Daoy (cell line): ENCODE measurements at regions not wholly inside any gene's neighbourhood (a gene's known extent, or its start where the extent isn't known, plus 50 kb on each side); places are given as distances from the start of the nearest gene placed in this dataset.
"Not testable (repeated sequence)": the region's sequence is repeated elsewhere in the genome, so short reads cannot be mapped to it uniquely, and the experiment has no call there.

Experiments used
- DNase-seq: peaks from one replicate; pipeline ENCODE4 v3.0.0-alpha.2; 2015; ENCODE audit warnings: low read depth

DNA sequence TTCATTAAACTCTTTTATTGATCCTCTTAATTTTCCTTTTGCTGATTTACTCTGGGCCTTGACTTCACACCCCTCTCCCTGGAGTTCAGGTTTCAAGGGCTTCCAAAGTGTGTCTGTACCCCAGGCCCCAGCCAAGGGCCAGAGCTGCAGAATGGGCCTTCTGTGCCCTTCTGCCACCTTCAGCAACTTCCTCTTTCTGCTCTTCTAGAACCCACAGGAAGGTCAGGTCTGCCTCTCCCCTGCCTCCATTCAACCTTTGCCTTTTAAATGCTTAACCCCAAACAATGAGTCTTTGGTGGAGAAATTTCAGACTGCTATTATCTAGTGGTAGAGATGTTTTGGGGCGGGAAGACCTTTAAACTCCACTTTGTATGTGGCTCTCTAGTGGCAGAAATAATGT lies 63.1 kb downstream of the TSN start:
- DNase-seq: no peak

DNA sequence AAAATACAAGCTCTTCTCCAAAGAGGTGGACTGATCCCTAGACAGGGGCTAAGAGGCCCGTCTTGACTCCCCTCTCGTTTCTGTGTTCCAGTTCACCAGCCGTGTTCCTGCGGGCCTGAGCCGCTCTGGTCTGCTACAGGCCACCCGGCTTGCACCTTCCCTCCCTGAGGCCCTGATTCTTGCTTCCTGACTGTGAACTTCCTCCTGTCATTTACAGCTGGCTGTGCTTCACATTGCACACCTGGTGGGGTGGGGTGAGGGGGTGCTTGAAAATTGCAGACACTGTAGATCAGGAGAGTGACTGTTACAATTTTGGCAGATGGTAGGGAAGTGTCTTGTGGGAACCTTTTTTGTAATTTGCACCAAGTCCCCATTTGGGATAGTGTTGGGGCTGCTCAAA lies 64.4 kb downstream of the TSN start:
- DNase-seq: no peak

DNA sequence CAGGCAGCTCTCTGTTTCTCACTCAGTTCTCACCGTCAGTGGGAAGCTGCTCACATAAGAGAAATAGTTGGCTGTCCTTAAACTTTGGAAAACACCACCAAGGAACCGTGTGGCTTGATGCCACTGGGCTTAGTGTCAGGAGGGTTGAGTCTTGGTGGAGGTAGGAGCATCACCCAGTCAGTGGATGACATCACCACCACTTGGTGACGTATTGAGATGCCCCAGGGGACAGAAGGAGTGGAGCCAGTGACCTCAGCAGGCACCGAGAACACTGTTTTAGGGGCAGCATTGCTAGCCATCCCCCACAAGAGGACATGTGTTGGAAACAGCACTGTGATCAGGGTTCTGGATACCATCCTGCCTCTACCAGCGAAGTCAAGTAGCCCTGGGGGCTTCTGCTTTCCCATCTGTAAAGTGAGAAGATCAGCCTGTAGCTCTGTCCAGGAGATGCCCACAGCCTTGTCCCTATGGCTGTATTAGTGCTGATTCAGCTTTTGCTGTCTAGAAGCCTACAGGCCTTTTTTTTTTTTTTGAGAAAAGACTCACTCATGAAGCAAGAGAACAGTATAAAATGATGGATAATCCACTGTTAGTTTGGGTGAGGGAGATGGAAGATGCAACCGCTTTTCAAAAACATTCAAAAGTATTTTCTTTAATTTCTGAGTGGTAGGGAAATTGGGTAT lies 66.2 kb downstream of the TSN start:
- no peak for DNase-seq

DNA sequence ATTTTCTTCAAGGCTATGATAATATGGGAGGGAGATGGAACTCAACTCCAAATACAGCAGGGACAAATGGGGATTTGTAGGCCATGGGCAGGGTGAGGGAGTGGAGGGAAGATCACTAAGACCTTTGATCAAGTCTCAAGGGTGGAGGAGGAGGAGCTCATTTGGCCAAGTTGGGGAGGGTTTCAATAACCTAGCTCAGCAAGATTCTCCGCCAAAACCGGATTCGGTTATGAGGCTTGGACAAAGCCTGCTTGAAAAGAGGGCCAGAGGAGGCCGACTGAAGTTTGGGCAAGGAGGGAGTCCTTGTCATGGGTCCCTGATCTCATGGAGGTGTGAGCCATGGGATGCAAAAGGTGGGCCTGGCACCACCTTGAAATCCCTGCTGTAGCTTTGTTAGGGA lies 68.8 kb downstream of the TSN start:
- no peak for DNase-seq

DNA sequence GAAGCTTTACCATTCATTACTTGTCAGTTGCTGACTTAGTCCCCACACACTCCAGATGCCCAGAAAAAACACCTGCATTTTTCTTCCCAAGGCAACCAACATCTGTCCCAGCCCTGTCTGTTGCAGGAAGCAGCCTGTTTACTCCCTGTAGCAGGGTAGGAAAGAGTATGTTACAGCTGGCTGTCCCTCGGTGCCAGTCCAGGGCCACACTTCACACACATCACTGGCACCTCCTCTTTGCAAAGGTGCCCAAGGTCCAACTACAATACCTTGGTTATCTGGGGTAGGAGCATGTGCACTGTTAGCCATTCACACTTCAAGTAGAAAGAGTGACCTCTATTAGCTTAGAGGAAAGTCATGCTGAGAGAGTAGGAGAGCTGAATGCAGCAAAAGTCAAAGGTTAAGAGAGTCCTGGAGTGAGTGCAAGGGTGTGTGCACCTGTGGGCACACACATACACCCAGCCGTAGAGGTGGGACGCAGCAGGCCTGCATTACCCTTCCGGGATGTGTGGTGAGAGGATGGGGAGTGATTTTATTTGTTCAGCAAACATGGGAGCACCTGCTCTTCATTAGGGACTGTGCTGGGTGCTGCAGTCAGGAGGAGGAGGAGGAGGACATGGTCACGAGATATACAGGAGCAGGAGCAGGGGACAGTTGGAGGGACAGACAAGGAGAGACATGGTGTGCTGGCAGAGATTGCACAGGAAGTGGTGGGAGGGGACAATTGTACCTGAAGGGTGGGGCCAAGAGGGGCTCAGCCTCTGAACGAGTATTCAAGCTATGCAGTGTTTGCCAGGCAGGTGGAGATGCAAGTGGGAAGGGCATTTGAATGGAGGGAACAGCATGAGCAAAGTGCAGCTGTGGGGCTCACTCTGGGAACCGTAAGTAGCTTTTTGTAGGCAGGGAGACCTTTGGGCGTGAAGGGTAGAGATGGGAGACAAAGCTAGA lies 69.8 kb downstream of the TSN start:
- DNase-seq: no peak

DNA sequence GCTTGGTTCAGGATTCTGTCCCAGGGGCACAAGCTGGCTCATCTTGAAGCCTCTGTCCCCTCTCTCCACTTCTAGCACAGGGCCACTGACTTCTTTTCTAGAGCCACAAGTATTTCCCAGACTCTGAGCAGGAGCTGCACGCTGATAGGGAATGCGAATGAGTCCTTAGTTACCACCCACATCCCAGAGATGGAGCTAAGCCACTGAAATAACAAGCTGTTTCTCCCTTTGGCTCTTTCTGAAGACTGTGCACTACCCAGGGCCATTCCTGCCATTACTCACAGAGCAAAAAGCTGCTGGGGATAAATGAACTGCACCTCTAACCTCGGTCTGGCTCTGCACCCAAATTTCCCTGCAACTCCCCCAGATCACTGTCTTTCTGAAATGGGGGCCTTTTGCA lies 70.6 kb downstream of the TSN start:
- no peak for DNase-seq

DNA sequence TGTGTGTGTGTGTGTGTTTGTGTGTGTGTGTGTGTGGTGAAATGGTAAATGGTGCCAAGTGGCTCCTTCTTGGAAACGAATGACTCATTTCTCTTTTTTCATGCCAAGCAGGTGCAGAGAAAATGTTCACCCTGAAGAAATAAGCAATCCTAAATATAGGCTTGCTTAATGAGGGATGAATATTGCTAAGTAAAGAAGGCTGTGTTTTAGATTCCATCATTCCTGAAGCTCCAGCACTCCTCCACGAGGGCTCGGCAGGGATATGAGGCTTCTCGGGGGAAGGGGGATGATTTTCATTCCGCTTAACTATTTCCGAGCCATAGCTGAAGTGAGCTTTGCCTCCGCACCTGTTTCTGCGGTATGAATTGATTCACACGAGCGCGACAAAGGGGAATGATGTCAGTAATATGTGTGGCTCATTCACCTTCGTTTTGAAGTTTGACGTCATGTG lies 72.9 kb downstream of the TSN start:
- DNase-seq: no peak

DNA sequence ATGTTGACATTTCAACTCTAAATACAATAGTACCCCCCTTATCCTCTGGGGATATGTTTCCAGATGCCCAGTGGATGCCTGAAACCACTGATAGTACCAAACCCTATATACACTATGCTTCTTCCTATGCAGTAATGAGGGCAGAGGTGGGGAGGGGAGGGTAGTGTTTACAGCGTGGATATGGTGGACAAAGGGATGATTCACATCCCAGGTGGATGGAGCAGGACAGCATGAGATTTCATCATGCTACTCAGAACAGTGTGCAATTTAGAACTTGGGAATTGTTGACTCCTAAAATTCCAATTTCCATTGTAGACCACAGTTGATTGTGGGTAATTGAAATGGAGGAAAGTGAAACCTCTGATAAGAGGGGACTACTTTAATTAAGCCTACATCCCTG lies 75.4 kb downstream of the TSN start:
- no peak for DNase-seq

DNA sequence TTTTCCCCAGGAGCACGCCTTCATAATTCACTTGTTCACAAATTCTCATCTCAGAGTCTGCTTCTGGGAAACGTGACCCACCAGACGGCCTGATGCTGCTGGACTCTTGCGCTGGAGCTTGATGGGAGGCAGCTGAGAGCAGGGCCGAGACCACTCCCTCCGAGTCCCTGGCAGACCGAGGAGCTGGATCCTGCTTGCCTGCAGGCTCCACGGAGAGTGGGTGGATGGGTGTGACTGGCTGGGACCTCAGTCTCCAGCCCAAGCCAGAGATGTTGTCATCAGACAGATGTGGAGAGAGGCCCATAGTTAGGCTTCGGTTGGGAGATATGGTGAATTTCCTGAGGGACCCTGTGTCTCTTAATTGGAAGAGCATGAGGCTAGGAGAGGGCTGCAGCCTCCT lies 76.4 kb downstream of the TSN start:
- DNase-seq: no peak

DNA sequence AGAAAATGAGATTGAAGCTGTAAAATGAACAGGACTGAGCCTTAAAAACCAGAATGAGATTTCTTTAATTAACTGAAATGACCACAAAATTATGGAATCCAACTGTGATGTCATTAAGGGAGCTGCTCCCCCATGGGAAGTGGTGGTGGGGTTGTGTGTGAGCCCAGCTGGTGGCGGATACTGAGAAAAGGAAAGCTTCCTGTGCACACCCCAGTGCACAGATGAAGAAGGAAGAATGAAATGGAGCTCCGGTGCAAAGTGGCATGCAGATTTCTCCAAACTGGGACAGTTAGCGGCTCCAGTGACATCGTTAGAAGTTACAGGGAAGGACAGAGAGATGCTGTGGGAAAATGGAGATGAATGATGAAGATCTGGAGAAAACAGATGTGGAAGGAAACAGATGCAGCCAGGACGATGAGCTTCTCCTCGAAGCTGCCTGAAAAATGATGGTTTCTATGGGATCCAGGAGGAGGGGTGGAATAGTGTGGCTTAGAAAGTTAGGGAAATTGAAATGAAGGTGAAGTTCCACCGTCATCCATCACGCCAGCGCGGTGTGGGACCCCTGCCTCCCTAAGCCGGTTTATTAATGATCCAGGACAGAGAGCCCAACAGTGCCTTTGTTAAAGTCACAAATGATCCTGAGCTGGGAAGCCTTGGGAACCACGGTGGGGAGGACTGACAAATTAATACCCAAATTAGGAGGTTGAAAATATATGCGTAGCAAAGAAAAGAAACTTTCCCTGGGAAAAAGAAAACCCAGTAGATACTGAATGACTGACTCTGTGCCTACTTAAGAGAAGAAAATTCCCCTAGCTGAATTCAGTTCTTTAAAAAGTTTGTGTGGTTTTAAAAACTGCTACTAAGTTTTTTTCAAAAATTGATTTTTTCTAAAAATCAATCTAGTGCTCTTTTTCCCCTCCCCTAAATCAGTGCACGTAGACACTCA lies 77.2 kb downstream of the TSN start:
- no peak for DNase-seq

DNA sequence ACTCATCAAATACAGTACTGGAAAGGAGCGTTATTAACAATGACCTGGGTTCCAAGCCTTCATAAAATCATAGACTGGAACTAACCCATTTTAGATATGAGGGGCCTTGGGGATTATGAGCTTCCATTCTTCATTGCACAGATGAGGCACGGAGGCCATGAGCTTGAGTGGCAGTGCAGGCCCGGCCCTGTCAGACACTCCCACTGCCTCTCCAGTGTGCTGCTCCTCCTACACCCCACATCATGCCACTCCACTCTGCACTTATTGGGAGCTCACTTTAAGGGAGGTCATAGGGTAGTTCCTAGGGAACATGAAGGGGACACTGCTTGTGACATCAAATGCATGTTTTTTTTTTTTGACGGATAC lies 77.9 kb downstream of the TSN start:
- no peak for DNase-seq

DNA sequence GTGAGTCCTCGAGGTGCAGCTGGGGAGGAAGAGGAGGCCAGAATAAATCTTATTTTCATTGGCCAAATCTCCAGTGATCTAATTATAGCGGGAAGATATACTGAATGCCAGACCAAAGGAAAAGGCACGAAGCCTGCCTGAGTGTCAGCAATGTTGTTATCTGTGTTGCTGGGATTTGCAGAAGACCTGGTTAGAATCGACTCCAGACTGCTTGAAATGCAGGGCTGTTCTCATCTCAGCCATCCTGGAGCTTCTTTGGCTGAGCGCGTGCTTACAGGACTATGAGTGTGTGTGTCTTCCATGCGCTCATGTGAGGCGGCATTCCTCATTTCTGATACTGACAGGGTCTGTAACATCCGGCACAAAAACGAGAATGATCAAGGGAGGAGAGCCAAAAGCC lies 81.2 kb downstream of the TSN start:
- no peak for DNase-seq

DNA sequence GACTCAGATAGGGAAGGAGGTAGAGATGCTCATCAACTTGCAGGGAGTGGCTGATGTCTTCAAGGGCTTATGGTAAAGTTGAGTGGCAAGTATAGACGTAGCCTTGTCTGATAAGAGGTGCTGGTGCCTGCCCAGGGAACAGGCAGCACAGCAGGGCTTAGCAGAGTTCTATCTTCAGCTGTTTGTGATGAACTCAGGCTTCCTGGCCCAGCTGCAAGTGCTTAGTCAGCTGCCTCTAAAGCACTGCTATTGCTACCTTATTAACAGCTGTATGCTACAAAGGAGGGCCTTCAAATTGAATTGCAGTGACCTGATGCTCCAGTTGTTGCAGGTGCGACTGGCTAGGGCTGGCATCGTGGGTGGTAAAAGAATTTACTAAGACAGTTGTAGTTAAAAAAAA lies 82.1 kb downstream of the TSN start:
- DNase-seq: no peak

DNA sequence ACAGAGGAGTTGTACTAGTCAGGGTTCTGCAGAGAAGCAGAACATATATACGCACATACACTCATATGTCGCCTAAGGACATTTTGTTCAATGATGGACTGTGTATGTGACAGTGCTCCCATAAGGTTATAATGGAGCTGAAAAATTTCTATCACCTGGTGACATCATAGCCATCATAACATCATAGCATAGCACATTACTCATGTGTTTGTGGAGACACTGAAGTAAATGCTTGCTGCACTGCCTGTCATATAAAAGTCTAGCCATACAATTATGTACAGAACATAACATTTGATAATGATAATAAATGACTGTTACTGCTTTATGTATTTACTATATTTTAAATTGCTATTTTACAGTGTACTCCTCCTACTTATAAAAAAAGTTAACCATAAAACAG lies 83.1 kb downstream of the TSN start:
- DNase-seq: no peak

DNA sequence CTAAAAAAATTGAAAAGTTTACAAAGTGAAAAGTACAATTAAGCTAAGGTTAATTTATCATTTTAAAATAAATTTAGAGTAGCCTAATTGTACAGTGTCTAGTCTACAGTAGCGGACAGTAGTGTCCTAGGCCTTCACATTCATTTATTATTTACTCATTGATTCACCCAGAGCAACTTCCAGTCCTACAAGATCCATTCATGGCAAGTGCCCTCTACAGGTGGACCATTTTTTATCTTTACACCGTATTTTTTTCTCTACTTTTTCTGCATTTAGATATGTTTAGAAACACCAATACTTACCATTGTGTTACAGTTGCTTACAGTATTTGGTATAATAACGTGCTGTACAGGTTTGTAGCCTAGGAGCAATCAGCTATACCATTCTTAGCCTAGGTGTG lies 84.1 kb downstream of the TSN start:
- DNase-seq: no peak

DNA sequence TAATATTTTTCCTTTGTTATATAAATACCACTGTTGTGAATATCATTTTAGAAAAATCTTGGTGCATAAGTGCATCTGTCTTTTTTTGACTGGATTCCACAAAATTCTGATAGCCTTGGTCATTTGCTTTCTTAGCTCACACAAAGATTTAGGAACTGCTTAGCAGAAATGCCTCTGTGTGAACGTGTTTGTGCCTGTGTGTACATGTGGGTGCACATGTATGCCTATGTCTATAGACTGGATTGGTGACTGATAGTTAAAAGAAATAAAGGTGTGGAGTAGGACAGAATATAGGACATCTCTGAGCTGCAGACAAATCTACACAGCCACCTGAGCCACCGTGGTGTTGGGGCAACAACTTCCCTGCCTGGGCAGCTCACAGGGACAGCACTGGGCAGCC lies 93.8 kb downstream of the TSN start:
- DNase-seq: no peak

DNA sequence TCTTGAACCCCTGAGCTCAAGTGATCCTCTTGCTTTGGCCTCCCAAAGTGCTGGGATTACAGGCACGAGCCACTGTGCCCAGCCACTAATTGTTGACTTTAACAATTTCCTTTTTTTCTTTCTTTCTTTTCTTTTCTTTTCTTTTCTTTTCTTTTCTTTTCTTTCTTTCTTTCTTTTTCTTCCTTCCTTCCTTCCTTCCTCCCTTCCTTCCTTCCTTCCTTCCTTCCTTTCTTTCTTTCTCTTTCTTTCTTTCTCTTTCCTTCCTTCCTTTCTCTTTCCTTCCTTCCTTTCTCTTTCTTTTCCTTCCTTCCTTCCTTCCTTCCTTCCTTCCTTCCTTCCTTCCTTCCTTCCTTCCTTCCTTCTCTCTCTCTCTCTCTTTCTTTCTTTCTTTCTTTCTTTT lies 97.7 kb downstream of the TSN start:
- not testable (repeated sequence) for DNase-seq

DNA sequence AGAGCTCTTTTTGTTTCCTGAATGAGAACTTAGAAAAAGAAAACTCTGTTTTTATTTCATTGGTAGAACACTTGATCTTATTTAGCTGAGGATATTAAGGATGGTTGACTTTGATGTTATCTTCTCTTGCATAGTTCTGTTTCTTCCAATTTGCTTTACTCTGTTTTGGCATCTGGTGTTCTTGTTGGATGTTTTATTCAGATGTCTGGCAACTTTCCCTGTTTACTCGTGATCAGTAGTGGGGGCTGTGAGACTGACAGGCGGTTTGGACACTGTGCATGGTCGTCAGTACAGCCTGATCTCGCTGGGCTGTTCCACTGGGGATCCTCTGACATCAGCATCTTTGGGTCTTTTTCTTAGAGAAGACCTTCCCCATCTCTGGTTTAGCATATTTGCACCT lies 100.1 kb downstream of the TSN start:
- no peak for DNase-seq

DNA sequence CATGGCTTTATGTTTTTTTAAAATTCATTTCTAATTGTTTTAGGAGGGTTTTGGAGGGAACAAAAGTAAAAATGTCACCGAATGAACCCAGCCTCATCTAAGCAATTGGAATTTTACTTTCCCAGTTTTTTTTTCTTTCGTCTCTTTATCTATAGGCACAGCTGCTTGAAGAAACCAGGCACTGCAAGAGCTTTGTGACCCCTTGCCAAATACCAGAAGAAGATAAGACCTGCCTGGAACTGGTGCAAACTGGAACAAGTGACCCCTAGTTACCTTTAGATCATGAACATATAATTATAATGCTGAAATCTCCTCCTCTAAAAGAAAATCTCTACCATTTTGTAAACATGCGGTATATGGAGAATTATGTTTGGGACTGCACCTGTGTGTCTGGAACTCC lies 100.9 kb downstream of the TSN start:
- no peak for DNase-seq

DNA sequence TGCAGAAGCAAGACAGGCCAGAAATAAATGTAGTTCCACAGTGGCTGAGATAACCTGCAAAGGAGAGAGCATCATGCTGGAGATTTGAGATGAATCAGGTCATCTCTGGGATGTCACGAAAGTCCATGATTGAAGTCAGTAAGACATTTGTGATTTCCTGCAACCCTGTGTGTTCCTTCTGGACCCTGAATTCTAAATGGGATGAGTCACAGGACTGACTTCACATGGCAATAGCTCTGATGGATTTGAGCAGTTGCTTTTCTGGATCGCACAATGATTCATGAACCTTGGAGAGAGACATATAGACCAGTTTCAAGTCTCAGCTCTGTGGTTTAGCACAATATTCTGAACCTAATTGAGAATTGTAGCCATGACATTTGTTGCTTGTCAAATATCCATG lies 102.9 kb downstream of the TSN start:
- peak; percentile 19 for DNase-seq

DNA sequence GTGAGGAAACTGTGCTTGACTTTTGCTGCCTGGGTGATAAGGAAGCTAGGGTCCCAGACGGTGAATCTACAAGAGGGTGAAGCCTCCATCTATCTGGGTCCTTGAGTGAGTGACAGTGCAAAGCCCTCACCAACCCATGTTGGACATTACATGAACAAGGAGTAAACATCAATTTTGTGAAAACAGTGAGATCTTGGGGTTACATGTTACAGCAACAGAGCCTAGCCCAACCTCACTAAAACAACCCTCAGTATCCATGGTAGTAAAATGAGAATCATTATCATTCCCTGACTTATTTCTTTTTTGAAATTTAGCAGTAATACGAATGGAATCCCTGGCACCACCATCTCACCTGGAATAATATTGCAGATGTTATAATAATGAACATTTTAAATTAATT lies 103.4 kb downstream of the TSN start:
- DNase-seq: no peak

DNA sequence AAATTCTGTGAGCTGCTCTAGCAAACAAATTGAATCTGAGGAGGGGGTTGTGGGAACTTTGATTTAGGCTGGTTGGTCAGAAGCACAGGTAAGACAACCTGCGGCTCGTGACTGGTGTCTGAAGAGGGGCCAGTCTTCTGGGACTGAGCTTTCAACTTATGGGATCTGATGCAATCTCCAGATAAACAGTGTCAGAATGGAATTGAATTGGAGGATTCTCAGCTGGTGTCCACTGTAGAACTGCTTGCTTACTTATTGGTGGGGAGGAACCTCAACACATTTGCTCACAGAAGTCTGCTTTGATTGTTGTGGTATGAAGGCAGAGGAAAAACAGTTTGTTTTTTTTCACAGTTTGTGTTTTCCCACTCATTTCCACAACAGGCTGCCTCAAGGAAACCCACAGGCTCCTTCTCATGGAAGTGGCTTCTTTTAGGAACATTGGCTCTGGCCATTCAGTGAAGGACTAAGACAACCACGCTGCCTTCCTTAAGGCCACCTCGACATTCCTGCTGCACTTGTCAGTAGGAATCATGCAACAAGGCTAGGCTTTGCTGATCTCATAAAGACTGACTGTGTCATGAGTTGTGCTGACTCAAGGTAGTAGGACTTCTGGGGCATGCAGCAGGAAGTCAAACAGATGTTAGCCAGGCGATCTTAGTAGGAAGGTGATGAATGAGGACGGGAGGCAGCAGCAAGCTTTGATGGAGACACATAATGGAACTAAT lies 104.7 kb downstream of the TSN start:
- DNase-seq: peak; percentile 62
